ENCODE measurements at regions not wholly inside any gene's neighbourhood (a gene's known extent, or its start where the extent isn't known, plus 50 kb on each side); places are given as distances from the start of the nearest gene placed in this dataset.

- TF ChIP-seq ZFP3 (CRISPR knock-in tag; IDR thresholded peaks at IDR 0.05) (no peak), PATZ1 (CRISPR knock-in tag; IDR thresholded peaks at IDR 0.05; ENCODE audit: borderline replicate concordance) (no peak), ARNTL (CRISPR knock-in tag; IDR thresholded peaks at IDR 0.05; ENCODE audit: borderline replicate concordance, low read depth) (no peak), RARB (CRISPR knock-in tag; IDR thresholded peaks at IDR 0.05) (no peak), TCF4 (CRISPR knock-in tag; IDR thresholded peaks at IDR 0.05; ENCODE audit: borderline replicate concordance) (no peak), ESRRG (CRISPR knock-in tag; IDR thresholded peaks at IDR 0.05) (no peak), OSR1 (CRISPR knock-in tag; IDR thresholded peaks at IDR 0.05) (no peak), ZC3H10 (CRISPR knock-in tag; IDR thresholded peaks at IDR 0.05) (no peak), SNAI2 (CRISPR knock-in tag; IDR thresholded peaks at IDR 0.05) (no peak), ISL1 (CRISPR knock-in tag; IDR thresholded peaks at IDR 0.05) (no peak), BACH2 (CRISPR knock-in tag; IDR thresholded peaks at IDR 0.05; ENCODE audit: borderline replicate concordance) (no peak)
- TF ChIP-seq, protein P1, sequence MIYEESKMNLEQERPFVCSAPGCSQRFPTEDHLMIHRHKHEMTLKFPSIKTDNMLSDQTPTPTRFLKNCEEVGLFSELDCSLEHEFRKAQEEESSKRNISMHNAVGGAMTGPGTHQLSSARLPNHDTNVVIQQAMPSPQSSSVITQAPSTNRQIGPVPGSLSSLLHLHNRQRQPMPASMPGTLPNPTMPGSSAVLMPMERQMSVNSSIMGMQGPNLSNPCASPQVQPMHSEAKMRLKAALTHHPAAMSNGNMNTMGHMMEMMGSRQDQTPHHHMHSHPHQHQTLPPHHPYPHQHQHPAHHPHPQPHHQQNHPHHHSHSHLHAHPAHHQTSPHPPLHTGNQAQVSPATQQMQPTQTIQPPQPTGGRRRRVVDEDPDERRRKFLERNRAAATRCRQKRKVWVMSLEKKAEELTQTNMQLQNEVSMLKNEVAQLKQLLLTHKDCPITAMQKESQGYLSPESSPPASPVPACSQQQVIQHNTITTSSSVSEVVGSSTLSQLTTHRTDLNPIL (CRISPR knock-in tag; IDR thresholded peaks at IDR 0.05; ENCODE audit: low read depth), result no peak
These were observed 246.4 kb upstream of the TRAM1L1 start for GRCh38 chr4:117331817-117332216.
